Hematopoietic multipotent progenitor cell (in vitro differentiated cells): ENCODE measurements at regions not wholly inside any gene's neighbourhood (a gene's known extent, or its start where the extent isn't known, plus 50 kb on each side); places are given as distances from the start of the nearest gene placed in this dataset.
"Not testable (repeated sequence)": the region's sequence is repeated elsewhere in the genome, so short reads cannot be mapped to it uniquely, and the experiment has no call there.

ENCODE experiments used
- DNase-seq, 3 donors: peaks; one replicate each; pipeline ENCODE4 v3.0.0-alpha.2; 2011 to 2015; ENCODE audit warnings: low read depth in 2 of 3, low spot score in 2 of 3

GRCh38 chr14:106196459-106196858 lies 670.1 kb downstream of the TMEM121 start:
- peak in 1 of 3 donors; percentile 56 for DNase-seq

- DNase-seq = not testable (repeated sequence)
These were observed 670.9 kb downstream of the TMEM121 start for GRCh38 chr14:106197264-106197663.

- no peak for DNase-seq
These were observed 672.7 kb downstream of the TMEM121 start for GRCh38 chr14:106199097-106199496.

- peak in 1 of 3 donors; percentile 24 for DNase-seq
These were observed 674.3 kb downstream of the TMEM121 start for GRCh38 chr14:106200541-106201315.

GRCh38 chr14:106201376-106201775 lies 675.0 kb downstream of the TMEM121 start:
- DNase-seq = no peak

GRCh38 chr14:106203438-106203837 lies 677.1 kb downstream of the TMEM121 start:
- DNase-seq = no peak

- DNase-seq = no peak
These were observed 677.7 kb downstream of the TMEM121 start for GRCh38 chr14:106204063-106204462.

GRCh38 chr14:106207316-106207715 lies 680.9 kb downstream of the TMEM121 start:
- DNase-seq = no peak

GRCh38 chr14:106208794-106209193 lies 682.4 kb downstream of the TMEM121 start:
- no peak for DNase-seq

- no peak for DNase-seq
These were observed 683.4 kb downstream of the TMEM121 start for GRCh38 chr14:106209755-106210154.

- peak in 1 of 3 donors; percentile 67 for DNase-seq
These were observed 684.3 kb downstream of the TMEM121 start for GRCh38 chr14:106210650-106211049.

GRCh38 chr14:106211334-106211900 lies 685.0 kb downstream of the TMEM121 start:
- DNase-seq = no peak

- no peak for DNase-seq
These were observed 688.8 kb downstream of the TMEM121 start for GRCh38 chr14:106215229-106215628.

GRCh38 chr14:106216679-106217078 lies 690.3 kb downstream of the TMEM121 start:
- no peak for DNase-seq

GRCh38 chr14:106218174-106218573 lies 691.8 kb downstream of the TMEM121 start:
- DNase-seq = peak in 1 of 3 donors; percentile 70

GRCh38 chr14:106222311-106222710 lies 695.9 kb downstream of the TMEM121 start:
- DNase-seq = no peak

GRCh38 chr14:106222731-106223130 lies 696.3 kb downstream of the TMEM121 start:
- DNase-seq = peak in 1 of 3 donors; percentile 36

GRCh38 chr14:106227793-106228192 lies 701.4 kb downstream of the TMEM121 start:
- DNase-seq = no peak

GRCh38 chr14:106228541-106229158 lies 702.3 kb downstream of the TMEM121 start:
- DNase-seq = no peak

GRCh38 chr14:106230071-106230470 lies 703.7 kb downstream of the TMEM121 start:
- DNase-seq = peak in 1 of 3 donors; percentile 36

- DNase-seq = not testable (repeated sequence)
These were observed 706.8 kb downstream of the TMEM121 start for GRCh38 chr14:106233191-106233590.
